HG03280 (cell line): ENCODE measurements at regions not wholly inside any gene's neighbourhood (a gene's known extent, or its start where the extent isn't known, plus 50 kb on each side); places are given as distances from the start of the nearest gene placed in this dataset.
A peak's percentile ranks its signal among the peaks of the same experiment; 100 is the strongest.
"Not testable (repeated sequence)": the region's sequence is repeated elsewhere in the genome, so short reads cannot be mapped to it uniquely, and the experiment has no call there.

ENCODE experiments used
- ATAC-seq: cut with Tn5 transposase; IDR thresholded peaks from one replicate; pipeline ENCODE4 v1.9.1; 2021; ENCODE audit warnings: mild to moderate bottlenecking, moderate library complexity; ENCODE audit not compliant: unreplicated experiment

GRCh38 chr2:217604527-217605194 lies 398.1 kb downstream of the TNS1 start:
- ATAC-seq = no peak

- ATAC-seq = no peak
These were observed 401.2 kb downstream of the TNS1 start for GRCh38 chr2:217601601-217602000.

- no peak for ATAC-seq
These were observed 402.9 kb downstream of the TNS1 start for GRCh38 chr2:217599906-217600305.

GRCh38 chr2:217597681-217598080 lies 405.1 kb downstream of the TNS1 start:
- ATAC-seq = no peak

GRCh38 chr2:217597145-217597544 lies 405.6 kb downstream of the TNS1 start:
- no peak for ATAC-seq

GRCh38 chr2:217593732-217594131 lies 409.1 kb downstream of the TNS1 start:
- ATAC-seq = peak; percentile 40

GRCh38 chr2:217588266-217588665 lies 414.5 kb downstream of the TNS1 start:
- ATAC-seq = no peak

- no peak for ATAC-seq
These were observed 417.4 kb downstream of the TNS1 start for GRCh38 chr2:217585362-217585761.

GRCh38 chr2:217580407-217580806 lies 422.4 kb downstream of the TNS1 start:
- not testable (repeated sequence) for ATAC-seq

GRCh38 chr2:217573571-217573970 lies 429.2 kb downstream of the TNS1 start:
- ATAC-seq = no peak

GRCh38 chr2:217570394-217570793 lies 432.4 kb downstream of the TNS1 start:
- no peak for ATAC-seq

- no peak for ATAC-seq
These were observed 434.4 kb downstream of the TNS1 start for GRCh38 chr2:217568289-217568971.

GRCh38 chr2:217563565-217563964 lies 439.2 kb downstream of the TNS1 start:
- no peak for ATAC-seq

- ATAC-seq = no peak
These were observed 439.8 kb downstream of the TNS1 start for GRCh38 chr2:217562871-217563480.

- no peak for ATAC-seq
These were observed 443.7 kb downstream of the TNS1 start for GRCh38 chr2:217559084-217559483.

- ATAC-seq = no peak
These were observed 447.5 kb downstream of the TNS1 start for GRCh38 chr2:217555081-217555876.

- no peak for ATAC-seq
These were observed 449.1 kb downstream of the TNS1 start for GRCh38 chr2:217553679-217554078.

- ATAC-seq = no peak
These were observed 449.6 kb downstream of the TNS1 start for GRCh38 chr2:217553202-217553601.

- ATAC-seq = no peak
These were observed 450.7 kb downstream of the TNS1 start for GRCh38 chr2:217552081-217552480.

- no peak for ATAC-seq
These were observed 451.4 kb downstream of the TNS1 start for GRCh38 chr2:217551252-217551899.

GRCh38 chr2:217539126-217539525 lies 463.7 kb downstream of the TNS1 start:
- no peak for ATAC-seq
